HEK293 (cell line): ENCODE measurements at regions not wholly inside any gene's neighbourhood (a gene's known extent, or its start where the extent isn't known, plus 50 kb on each side); places are given as distances from the start of the nearest gene placed in this dataset.

Source experiments
- CTCF ChIA-PET: fragments of 350-600 bp; formaldehyde crosslinking; extraction: SDS; loops from one replicate; lab custom pipeline; 2021; ENCODE audit warnings: antibody characterized with exemption; lab: Yijun Ruan, JAX
- POLR2A ChIA-PET: fragments of 300-600 bp; formaldehyde crosslinking; extraction: SDS; loops from one replicate; lab custom pipeline; 2020; ENCODE audit warnings: antibody characterized with exemption, inconsistent platforms; lab: Yijun Ruan, JAX
- H3K27ac ChIP-seq: fragments of 200-500 bp; sonication (Bioruptor generic); 2 replicates; pipeline ENCODE4 v1.5.1; 2014; ENCODE audit warnings: low read depth, low read length, control low read depth, inconsistent platforms; ENCODE audit errors: extremely low read depth
- H3K36me3 ChIP-seq, 2 experiments: fragments of 200-500 bp in 1 of 2; sonication (Bioruptor generic) in 1 of 2; 1 replicate in 1 of 2; 2 replicates in 1 of 2; pipeline ENCODE4 v1.5.1; 2014 to 2017; ENCODE audit warnings: inconsistent platforms in 2 of 2, low read length in 2 of 2; ENCODE audit not compliant: control insufficient read depth in 2 of 2, insufficient read depth in 1 of 2
- H3K4me1 ChIP-seq: fragments of 200-500 bp; sonication (Bioruptor generic); 2 replicates; pipeline ENCODE4 v1.5.1; 2014; ENCODE audit warnings: mild to moderate bottlenecking, low read length, inconsistent platforms; ENCODE audit not compliant: control insufficient read depth, insufficient read depth
- H3K4me3 ChIP-seq: 2 replicates; pipeline ENCODE4 v1.5.1; 2011; ENCODE audit warnings: low read depth, mild to moderate bottlenecking, control low read depth, low read length, moderate library complexity
- H3K9me3 ChIP-seq: fragments of 200-500 bp; sonication (Bioruptor generic); 2 replicates; pipeline ENCODE4 v1.5.1; 2014; ENCODE audit warnings: low read depth, low read length, inconsistent platforms; ENCODE audit not compliant: control insufficient read depth, insufficient read depth
- ATF2 ChIP-seq: fragments of 450-650 bp; formaldehyde crosslinking; IDR thresholded peaks from 2 replicates; pipeline ENCODE4 v1.5.1; 2016; ENCODE audit warnings: missing biosample characterization, missing genetic modification characterization, low read depth
- HOXA7 ChIP-seq: sonication (generic); formaldehyde crosslinking; IDR thresholded peaks from 2 replicates; pipeline ENCODE4 v1.8.1; 2022; ENCODE audit warnings: missing genetic modification reagents, borderline replicate concordance
- KLF17 ChIP-seq: fragments of 450-650 bp; formaldehyde crosslinking; IDR thresholded peaks from 2 replicates; pipeline ENCODE4 v1.5.1; 2016; ENCODE audit warnings: missing biosample characterization, missing genetic modification characterization
- MYNN ChIP-seq: fragments of 450-650 bp; formaldehyde crosslinking; IDR thresholded peaks from 2 replicates; pipeline ENCODE4 v1.5.1; 2016; ENCODE audit warnings: missing biosample characterization, missing genetic modification characterization, borderline replicate concordance
- PRDM4 ChIP-seq: fragments of 450-650 bp; formaldehyde crosslinking; IDR thresholded peaks from 2 replicates; pipeline ENCODE4 v1.5.1; 2017; ENCODE audit warnings: missing biosample characterization, missing genetic modification characterization
- RBAK ChIP-seq: fragments of 450-650 bp; formaldehyde crosslinking; IDR thresholded peaks from 2 replicates; pipeline ENCODE4 v1.5.1; 2016; ENCODE audit warnings: missing biosample characterization, missing genetic modification characterization
- TSHZ1 ChIP-seq: fragments of 450-650 bp; formaldehyde crosslinking; IDR thresholded peaks from 2 replicates; pipeline ENCODE4 v1.5.1; 2016; ENCODE audit warnings: missing biosample characterization, missing genetic modification characterization, borderline replicate concordance
- ZEB2 ChIP-seq: fragments of 450-650 bp; formaldehyde crosslinking; IDR thresholded peaks from 2 replicates; pipeline ENCODE4 v1.5.1; 2016; ENCODE audit warnings: missing biosample characterization, missing genetic modification characterization
- ZFP3 ChIP-seq: fragments of 450-650 bp; formaldehyde crosslinking; IDR thresholded peaks from 2 replicates; pipeline ENCODE4 v1.5.1; 2016; ENCODE audit warnings: low read depth, missing biosample characterization, missing genetic modification characterization
- ZFP69B ChIP-seq: fragments of 450-650 bp; formaldehyde crosslinking; IDR thresholded peaks from 2 replicates; pipeline ENCODE4 v1.5.1; 2016; ENCODE audit warnings: missing biosample characterization, missing genetic modification characterization
- ZNF155 ChIP-seq: fragments of 450-650 bp; formaldehyde crosslinking; IDR thresholded peaks from 2 replicates; pipeline ENCODE4 v1.5.1; 2016; ENCODE audit warnings: missing biosample characterization, missing genetic modification characterization
- ZNF169 ChIP-seq: fragments of 450-650 bp; formaldehyde crosslinking; IDR thresholded peaks from 2 replicates; pipeline ENCODE4 v1.5.1; 2016; ENCODE audit warnings: missing biosample characterization, missing genetic modification characterization
- ZNF221 ChIP-seq: fragments of 450-650 bp; formaldehyde crosslinking; IDR thresholded peaks from 2 replicates; pipeline ENCODE4 v1.5.1; 2017; ENCODE audit warnings: missing biosample characterization, missing genetic modification characterization, borderline replicate concordance
- ZNF23 ChIP-seq: fragments of 450-650 bp; formaldehyde crosslinking; IDR thresholded peaks from 2 replicates; pipeline ENCODE4 v1.5.1; 2016; ENCODE audit warnings: missing biosample characterization, missing genetic modification characterization, borderline replicate concordance
- ZNF280C ChIP-seq: fragments of 450-650 bp; formaldehyde crosslinking; IDR thresholded peaks from 2 replicates; pipeline ENCODE4 v1.5.1; 2016; ENCODE audit warnings: missing biosample characterization, missing genetic modification characterization
- ZNF350 ChIP-seq: fragments of 450-650 bp; formaldehyde crosslinking; IDR thresholded peaks from 2 replicates; pipeline ENCODE4 v1.5.0; 2017; ENCODE audit warnings: missing biosample characterization, mild to moderate bottlenecking, missing genetic modification characterization
- ZNF488 ChIP-seq: fragments of 450-650 bp; formaldehyde crosslinking; IDR thresholded peaks from 2 replicates; pipeline ENCODE4 v1.5.1; 2016; ENCODE audit warnings: missing biosample characterization, missing genetic modification characterization
- ZNF837 ChIP-seq: fragments of 450-650 bp; formaldehyde crosslinking; IDR thresholded peaks from 2 replicates; pipeline ENCODE4 v1.5.1; 2016; ENCODE audit warnings: missing biosample characterization, missing genetic modification characterization
- ZSCAN18 ChIP-seq: fragments of 450-650 bp; formaldehyde crosslinking; IDR thresholded peaks from 2 replicates; pipeline ENCODE4 v1.5.1; 2016; ENCODE audit warnings: missing biosample characterization, missing genetic modification characterization

GRCh38 chr5:167998148-167998767 is 293.2 kb upstream of the WWC1 start:
- no peak overlapping the region for H3K4me3 ChIP-seq
- no peak for TF ChIP-seq ZNF155 (tag by site-specific recombination)
- TF ChIP-seq ZNF350 (tag by site-specific recombination), result no peak
- no peak for TF ChIP-seq ZFP69B (tag by site-specific recombination)
- TF ChIP-seq KLF17, result no peak
- no peak for TF ChIP-seq ZNF837 (tag by site-specific recombination)
- TF ChIP-seq ATF2 (tag by site-specific recombination), result peak; percentile 54; the same call in 1 of the 2 replicates
- no peak for TF ChIP-seq ZSCAN18 (tag by site-specific recombination)
- H3K9me3 ChIP-seq, result no peaks in the 10 kb centered on the region
- no peak overlapping the region for H3K27ac ChIP-seq
- no peaks in the 10 kb centered on the region for H3K36me3 ChIP-seq
- H3K4me1 ChIP-seq, result no peaks in the 10 kb centered on the region
- ChIA-PET CTCF (no interaction called here), POLR2A (no interaction called here)

- ChIA-PET POLR2A (no interaction called here), CTCF (no interaction called here)
- no peaks in the 10 kb centered on the region for H3K36me3 ChIP-seq
- no peaks in the 10 kb centered on the region for H3K4me1 ChIP-seq
- no peak overlapping the region for H3K27ac ChIP-seq
- no peak overlapping the region for H3K4me3 ChIP-seq
- H3K9me3 ChIP-seq, result no peaks in the 10 kb centered on the region
- TF ChIP-seq TSHZ1 (no peak), ZNF221 (tag by site-specific recombination) (no peak), KLF17 (no peak), ZEB2 (no peak), ZNF169 (tag by site-specific recombination) (no peak), ZNF488 (tag by site-specific recombination) (no peak), ZNF23 (tag by site-specific recombination) (no peak), MYNN (tag by site-specific recombination) (no peak), ZNF280C (tag by site-specific recombination) (no peak), RBAK (tag by site-specific recombination) (no peak), PRDM4 (tag by site-specific recombination) (no peak), HOXA7 (CRISPR knock-in tag) (no peak), ZFP3 (no peak)
Observed at GRCh38 chr5:167999182-167999581, 292.3 kb upstream of the WWC1 start.
